Tibial nerve (tissue), 4 donors: ENCODE measurements at regions not wholly inside any gene's neighbourhood (a gene's known extent, or its start where the extent isn't known, plus 50 kb on each side); places are given as distances from the start of the nearest gene placed in this dataset.

ENCODE experiments used
- DNase-seq, 2 donors: peaks; one replicate each; pipeline ENCODE4 v3.0.0-alpha.2; 2019; ENCODE audit warnings: low spot score in 2 of 2
- H3K27ac ChIP-seq, 4 donors: fragments of 200-600 bp; sonication (generic) in 3 of 4; one replicate each; pipeline ENCODE4 v1.5.1; 2017 to 2019; ENCODE audit warnings: mild to moderate bottlenecking in 1 of 4
- H3K27me3 ChIP-seq, 2 donors: fragments of 200-600 bp; sonication (generic) in 1 of 2; one replicate each; pipeline versions ENCODE4 v1.5.1 to v1.6.0; 2017 to 2019
- H3K36me3 ChIP-seq, 3 donors: fragments of 200-600 bp; sonication (generic); one replicate each; pipeline ENCODE4 v1.5.1; 2018 to 2019
- H3K4me1 ChIP-seq, 4 donors: fragments of 200-600 bp; sonication (generic) in 3 of 4; one replicate each; pipeline ENCODE4 v1.5.1; 2017 to 2019
- H3K4me3 ChIP-seq, 4 donors: fragments of 200-600 bp; sonication (generic) in 3 of 4; one replicate each; pipeline ENCODE4 v1.5.1; 2017 to 2019; ENCODE audit warnings: mild to moderate bottlenecking in 1 of 4, moderate library complexity in 1 of 4
- H3K9me3 ChIP-seq, 4 donors: fragments of 200-600 bp; sonication (generic) in 3 of 4; one replicate each; pipeline ENCODE4 v1.5.1; 2017 to 2019
- EP300 ChIP-seq, 2 donors: sonication (generic); formaldehyde crosslinking; IDR thresholded peaks; one replicate each; pipeline ENCODE4 v1.6.1; 2017; ENCODE audit warnings: antibody characterized with exemption in 2 of 2, mild to moderate bottlenecking in 1 of 2
- POLR2A ChIP-seq, 2 donors: fragments of 450-650 bp; IDR thresholded peaks; one replicate each; pipeline ENCODE4 v1.6.1; 2017; ENCODE audit warnings: antibody characterized with exemption in 2 of 2, mild to moderate bottlenecking in 2 of 2, moderate library complexity in 2 of 2
- WGBS, 2 donors: methylation state at CpG; one replicate each; pipeline ENCODE4 v1.1.5; 2018; 5-methylcytosine and 5-hydroxymethylcytosine counted together
- TF ChIP-seq, protein P1 (sequence below), 5 experiments: fragments of 200-600 bp in 3 of 5; fragments of 450-650 bp in 2 of 5; sonication (generic) in 3 of 5; IDR thresholded peaks; one replicate each; pipeline ENCODE4 v1.5.1; 2016 to 2019; ENCODE audit warnings: antibody characterized with exemption in 5 of 5, mild to moderate bottlenecking in 3 of 5, moderate library complexity in 2 of 5

DNA sequence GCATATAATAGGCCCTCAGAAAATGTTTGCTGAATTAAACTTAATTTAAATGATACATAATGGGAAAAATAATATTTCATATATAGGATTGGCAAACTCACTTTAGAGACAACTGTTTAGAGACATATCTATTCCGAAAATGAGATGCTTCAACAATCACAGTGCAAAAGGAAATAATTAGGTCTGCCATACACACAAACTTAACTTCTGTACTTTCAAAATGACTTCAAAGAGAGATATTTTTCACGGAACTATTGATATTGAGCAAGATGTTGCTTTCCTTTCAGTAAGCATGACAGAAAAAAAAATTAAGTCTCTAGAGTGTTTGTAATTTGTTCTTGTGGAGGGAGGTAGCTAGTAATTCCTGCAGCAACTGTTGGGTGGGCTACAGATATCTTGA, 769.5 kb downstream of the TUSC7 start:
- Histone ChIP-seq H3K4me1 (peaks cover 0 to under 1% (median 0%) of the 10 kb centered on the region in 4 donors), H3K27me3 (no peaks in the 10 kb centered on the region), H3K9me3 (no peaks in the 10 kb centered on the region), H3K36me3 (no peaks in the 10 kb centered on the region), H3K27ac (no peak overlapping the region), H3K4me3 (no peak overlapping the region)
- WGBS, 2 donors, result 91 to 92% methylated on average over 2 of the region's 2 CpGs
- DNase-seq, result no peak
- no peak for TF ChIP-seq POLR2A (IDR thresholded peaks at IDR 0.05)
- TF ChIP-seq, protein P1, sequence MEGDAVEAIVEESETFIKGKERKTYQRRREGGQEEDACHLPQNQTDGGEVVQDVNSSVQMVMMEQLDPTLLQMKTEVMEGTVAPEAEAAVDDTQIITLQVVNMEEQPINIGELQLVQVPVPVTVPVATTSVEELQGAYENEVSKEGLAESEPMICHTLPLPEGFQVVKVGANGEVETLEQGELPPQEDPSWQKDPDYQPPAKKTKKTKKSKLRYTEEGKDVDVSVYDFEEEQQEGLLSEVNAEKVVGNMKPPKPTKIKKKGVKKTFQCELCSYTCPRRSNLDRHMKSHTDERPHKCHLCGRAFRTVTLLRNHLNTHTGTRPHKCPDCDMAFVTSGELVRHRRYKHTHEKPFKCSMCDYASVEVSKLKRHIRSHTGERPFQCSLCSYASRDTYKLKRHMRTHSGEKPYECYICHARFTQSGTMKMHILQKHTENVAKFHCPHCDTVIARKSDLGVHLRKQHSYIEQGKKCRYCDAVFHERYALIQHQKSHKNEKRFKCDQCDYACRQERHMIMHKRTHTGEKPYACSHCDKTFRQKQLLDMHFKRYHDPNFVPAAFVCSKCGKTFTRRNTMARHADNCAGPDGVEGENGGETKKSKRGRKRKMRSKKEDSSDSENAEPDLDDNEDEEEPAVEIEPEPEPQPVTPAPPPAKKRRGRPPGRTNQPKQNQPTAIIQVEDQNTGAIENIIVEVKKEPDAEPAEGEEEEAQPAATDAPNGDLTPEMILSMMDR (IDR thresholded peaks at IDR 0.05), result no peak
- TF ChIP-seq EP300 (IDR thresholded peaks at IDR 0.05), result no peak

DNA sequence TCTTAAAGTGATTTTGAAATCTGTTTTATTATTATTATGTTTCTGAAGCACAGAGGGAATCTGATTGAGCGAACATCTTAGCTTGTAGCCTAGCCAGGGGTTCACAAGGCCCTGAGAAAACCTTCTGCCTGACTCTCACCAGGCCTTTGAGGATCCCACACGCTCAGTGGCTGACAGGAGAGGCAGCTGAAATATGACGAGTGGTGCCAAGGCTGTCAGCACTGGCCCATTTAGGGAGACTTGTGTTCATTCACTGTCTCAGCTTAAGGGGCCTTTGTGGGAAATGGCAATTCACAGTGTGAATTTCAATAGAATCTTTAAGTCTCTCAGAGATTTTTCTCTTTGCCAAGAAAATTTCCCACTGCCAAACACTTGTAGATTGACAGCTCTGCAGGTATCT, 770.9 kb downstream of the TUSC7 start:
- H3K4me1 ChIP-seq, result no peaks in the 10 kb centered on the region
- no peaks in the 10 kb centered on the region for H3K9me3 ChIP-seq
- no peak for TF ChIP-seq POLR2A (IDR thresholded peaks at IDR 0.05)
- TF ChIP-seq EP300 (IDR thresholded peaks at IDR 0.05), result no peak
- TF ChIP-seq, protein P1 (IDR thresholded peaks at IDR 0.05), result no peak
- WGBS, 2 donors, result 55% methylated on average over 3 of the region's 3 CpGs
- no peaks in the 10 kb centered on the region for H3K27me3 ChIP-seq
- no peak overlapping the region for H3K4me3 ChIP-seq
- no peak overlapping the region for H3K27ac ChIP-seq
- no peaks in the 10 kb centered on the region for H3K36me3 ChIP-seq
- no peak for DNase-seq

DNA sequence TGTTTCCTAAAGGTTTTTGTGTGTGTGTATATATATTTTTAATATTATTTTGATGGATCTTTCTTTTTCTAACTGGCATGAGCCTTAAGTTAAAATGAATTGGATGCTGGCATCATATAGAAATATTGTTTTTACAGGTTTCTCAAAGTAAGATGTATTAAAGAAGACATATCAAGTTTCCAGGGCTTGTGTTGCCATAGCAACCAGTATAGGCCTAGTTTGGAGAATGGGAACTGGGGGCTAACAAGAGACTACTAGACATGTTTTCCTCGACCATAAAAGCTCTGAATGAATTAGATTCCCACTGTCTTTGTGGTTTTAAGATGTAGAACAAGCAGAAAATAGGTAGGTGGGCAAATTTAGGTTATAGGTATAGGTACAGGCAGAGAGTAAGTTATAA, 771.4 kb downstream of the TUSC7 start:
- Histone ChIP-seq H3K27ac (no peak overlapping the region), H3K4me1 (no peaks in the 10 kb centered on the region), H3K36me3 (no peaks in the 10 kb centered on the region), H3K27me3 (no peaks in the 10 kb centered on the region), H3K4me3 (no peak overlapping the region), H3K9me3 (no peaks in the 10 kb centered on the region)
- TF ChIP-seq EP300 (IDR thresholded peaks at IDR 0.05) (no peak), POLR2A (IDR thresholded peaks at IDR 0.05) (no peak)
- TF ChIP-seq, protein P1 (IDR thresholded peaks at IDR 0.05), result no peak
- WGBS, 2 donors, result 77 to 81% methylated on average over 1 of the region's 1 CpG
- no peak for DNase-seq

DNA sequence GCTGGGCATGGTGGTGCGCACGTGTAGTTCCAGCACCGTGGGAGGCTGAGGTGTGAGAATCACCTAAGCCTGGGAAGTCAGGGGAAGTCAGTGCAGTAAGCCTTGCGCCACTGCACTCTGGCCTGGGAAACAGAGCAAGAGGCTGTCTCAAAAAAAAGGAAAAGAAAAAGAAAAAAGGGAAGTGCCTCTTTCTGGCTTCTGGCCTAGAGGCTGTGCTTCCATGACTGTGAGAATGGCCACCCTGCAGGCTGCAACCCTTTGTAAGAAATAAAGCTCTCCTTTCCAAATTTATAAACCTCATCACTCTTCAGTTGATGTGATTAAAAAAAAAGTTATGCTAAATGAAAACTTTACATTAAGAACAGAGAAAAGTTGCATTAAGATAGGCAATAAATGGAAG, 774.3 kb downstream of the TUSC7 start:
- WGBS, 2 donors, result 90 to 91% methylated on average over 4 of the region's 4 CpGs
- Histone ChIP-seq H3K27me3 (no peaks in the 10 kb centered on the region), H3K36me3 (no peaks in the 10 kb centered on the region), H3K4me1 (no peaks in the 10 kb centered on the region), H3K9me3 (no peaks in the 10 kb centered on the region), H3K27ac (no peak overlapping the region), H3K4me3 (no peak overlapping the region)
- DNase-seq, result no peak
- no peak for TF ChIP-seq POLR2A (IDR thresholded peaks at IDR 0.05)

DNA sequence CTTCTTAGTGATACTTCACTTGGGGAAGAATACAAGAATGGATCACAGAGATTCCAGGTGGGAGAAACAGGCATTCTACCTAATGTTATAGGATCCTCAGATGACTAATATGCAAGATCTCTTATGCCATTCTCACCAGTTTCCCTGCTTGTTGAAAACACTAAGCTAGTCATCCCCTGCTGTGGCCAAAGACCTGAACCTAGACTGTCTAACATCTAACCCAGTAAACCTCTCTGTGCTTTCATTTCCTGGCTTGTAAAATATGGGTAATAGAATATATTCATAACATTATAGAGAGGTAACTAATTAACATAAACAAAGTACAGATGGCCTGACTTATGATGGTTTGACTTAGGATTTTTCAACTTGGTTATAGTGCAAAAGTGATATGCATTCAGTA, 776.3 kb downstream of the TUSC7 start:
- H3K27me3 ChIP-seq, result no peaks in the 10 kb centered on the region
- no peaks in the 10 kb centered on the region for H3K9me3 ChIP-seq
- H3K4me1 ChIP-seq, result no peaks in the 10 kb centered on the region
- H3K36me3 ChIP-seq, result no peaks in the 10 kb centered on the region
- TF ChIP-seq, protein P1 (IDR thresholded peaks at IDR 0.05), result no peak
- no peak for TF ChIP-seq POLR2A (IDR thresholded peaks at IDR 0.05)
- TF ChIP-seq EP300 (IDR thresholded peaks at IDR 0.05), result no peak
- H3K4me3 ChIP-seq, result no peak overlapping the region
- DNase-seq, result no peak
- no peak overlapping the region for H3K27ac ChIP-seq
